HG03354 (cell line): ENCODE measurements at regions not wholly inside any gene's neighbourhood (a gene's known extent, or its start where the extent isn't known, plus 50 kb on each side); places are given as distances from the start of the nearest gene placed in this dataset.
"Not testable (repeated sequence)": the region's sequence is repeated elsewhere in the genome, so short reads cannot be mapped to it uniquely, and the experiment has no call there.

ENCODE experiments used
- ATAC-seq: cut with Tn5 transposase; IDR thresholded peaks from one replicate; pipeline ENCODE4 v1.9.1; 2021; ENCODE audit warnings: mild to moderate bottlenecking; ENCODE audit not compliant: unreplicated experiment, poor library complexity, severe bottlenecking

GRCh38 chr1:58214674-58215073 lies 331.9 kb downstream of the OMA1 start:
- no peak for ATAC-seq

- no peak for ATAC-seq
Observed at GRCh38 chr1:58211869-58212268, 334.7 kb downstream of the OMA1 start.

- no peak for ATAC-seq
Observed at GRCh38 chr1:58209575-58209974, 337.0 kb downstream of the OMA1 start.

GRCh38 chr1:58206749-58207148 lies 339.8 kb downstream of the OMA1 start:
- no peak for ATAC-seq

- no peak for ATAC-seq
Observed at GRCh38 chr1:58204284-58204683, 342.2 kb downstream of the OMA1 start.

- no peak for ATAC-seq
Observed at GRCh38 chr1:58201492-58202106, 344.9 kb downstream of the OMA1 start.

- ATAC-seq, result no peak
Observed at GRCh38 chr1:58200437-58200836, 346.1 kb downstream of the OMA1 start.

GRCh38 chr1:58197811-58198210 lies 348.7 kb downstream of the OMA1 start:
- no peak for ATAC-seq

- ATAC-seq, result no peak
Observed at GRCh38 chr1:58190267-58190988, 356.1 kb downstream of the OMA1 start.

- ATAC-seq, result no peak
Observed at GRCh38 chr1:58189453-58189852, 357.1 kb downstream of the OMA1 start.

- ATAC-seq, result no peak
Observed at GRCh38 chr1:58183286-58183685, 363.2 kb downstream of the OMA1 start.

GRCh38 chr1:58180537-58180936 lies 366.0 kb downstream of the OMA1 start:
- no peak for ATAC-seq

- not testable (repeated sequence) for ATAC-seq
Observed at GRCh38 chr1:58169160-58169559, 377.4 kb downstream of the OMA1 start.

- not testable (repeated sequence) for ATAC-seq
Observed at GRCh38 chr1:58167131-58167530, 379.4 kb downstream of the OMA1 start.

GRCh38 chr1:58166417-58166816 lies 380.1 kb downstream of the OMA1 start:
- ATAC-seq, result no peak

- ATAC-seq, result no peak
Observed at GRCh38 chr1:58165073-58165472, 381.5 kb downstream of the OMA1 start.

GRCh38 chr1:58162952-58163550 lies 383.5 kb downstream of the OMA1 start:
- ATAC-seq, result no peak

GRCh38 chr1:58159434-58159830 lies 387.1 kb downstream of the OMA1 start:
- no peak for ATAC-seq

- ATAC-seq, result no peak
Observed at GRCh38 chr1:58158506-58159433, 387.8 kb downstream of the OMA1 start.

- no peak for ATAC-seq
Observed at GRCh38 chr1:58158016-58158415, 388.5 kb downstream of the OMA1 start.
